Ectodermal cell (in vitro differentiated cells): ENCODE measurements at regions not wholly inside any gene's neighbourhood (a gene's known extent, or its start where the extent isn't known, plus 50 kb on each side); places are given as distances from the start of the nearest gene placed in this dataset.

Experiments used
- H3K27ac ChIP-seq: 2 replicates; pipeline ENCODE4 v1.7.0; 2013; ENCODE audit warnings: mild to moderate bottlenecking, low read depth, low read length; ENCODE audit not compliant: insufficient read depth, poor library complexity, severe bottlenecking
- H3K27me3 ChIP-seq: 2 replicates; pipeline ENCODE4 v1.7.0; 2013; ENCODE audit warnings: mild to moderate bottlenecking, low read length; ENCODE audit not compliant: insufficient read depth, control insufficient read depth, poor library complexity, severe bottlenecking
- H3K36me3 ChIP-seq: one replicate; pipeline ENCODE4 v1.7.0; 2013; ENCODE audit warnings: low read length; ENCODE audit not compliant: control insufficient read depth, insufficient read depth
- H3K4me1 ChIP-seq: one replicate; pipeline ENCODE4 v1.7.0; 2013; ENCODE audit warnings: low read length; ENCODE audit not compliant: control insufficient read depth, insufficient read depth
- H3K4me3 ChIP-seq: 2 replicates; pipeline ENCODE4 v1.7.0; 2013; ENCODE audit warnings: low read depth, low read length, control low read depth; ENCODE audit not compliant: insufficient read depth
- H3K9me3 ChIP-seq: 2 replicates; pipeline ENCODE4 v1.7.0; 2013; ENCODE audit warnings: mild to moderate bottlenecking, low read length, moderate library complexity; ENCODE audit not compliant: control insufficient read depth
- WGBS, 2 experiments: methylation state at CpG; one replicate each; pipeline ENCODE4 v1.1.7; 2013; ENCODE audit warnings: missing lambda C conversion rate in 2 of 2; 5-methylcytosine and 5-hydroxymethylcytosine counted together

DNA sequence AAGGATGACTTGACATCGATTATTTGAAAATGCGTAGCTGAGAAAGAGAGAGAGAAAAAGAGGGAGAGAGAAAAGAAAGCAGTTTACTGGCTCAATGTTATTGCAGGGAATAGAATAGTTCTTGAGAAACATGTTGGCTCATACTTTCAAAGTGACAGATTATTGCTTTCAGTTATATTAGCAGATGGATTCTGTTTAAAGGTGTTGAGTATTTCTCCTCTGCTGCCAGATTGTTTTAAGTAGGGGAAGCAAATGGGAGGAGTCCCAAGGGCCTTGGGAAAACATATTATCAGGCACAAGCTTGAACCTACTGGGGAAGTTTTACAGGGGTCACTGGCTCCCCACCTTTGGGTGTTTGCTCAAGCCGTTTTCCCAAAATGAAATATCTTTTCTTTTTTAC is 203.8 kb upstream of the SRRM4 start:
- H3K27me3 ChIP-seq = peaks cover 8% of the 10 kb centered on the region
- 93% methylated on average over 3 of the region's 3 CpGs for WGBS, 2 experiments
- no peaks in the 10 kb centered on the region for H3K36me3 ChIP-seq
- H3K27ac ChIP-seq = no peak overlapping the region
- H3K4me1 ChIP-seq = peaks cover 7% of the 10 kb centered on the region
- no peak overlapping the region for H3K4me3 ChIP-seq
- no peaks in the 10 kb centered on the region for H3K9me3 ChIP-seq

DNA sequence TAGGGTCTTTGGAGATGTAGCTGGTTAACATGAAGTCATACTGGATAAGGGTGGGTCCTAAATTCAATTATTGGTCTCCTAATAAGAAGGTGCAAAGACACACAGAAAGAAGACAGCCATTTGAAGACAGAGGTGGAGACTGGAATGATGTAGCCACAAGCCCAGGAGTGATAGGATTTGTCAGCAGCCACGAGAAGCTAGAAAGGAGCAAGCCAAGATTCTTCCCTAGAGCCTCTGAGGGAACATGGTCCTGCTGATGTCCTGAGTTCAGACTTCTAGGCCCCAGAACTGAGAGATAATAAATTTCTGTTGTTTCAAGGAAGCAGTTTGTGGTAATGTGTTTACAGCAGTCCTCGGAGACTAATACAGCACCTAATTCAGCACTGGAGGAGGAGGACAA is 203.3 kb upstream of the SRRM4 start:
- WGBS, 2 experiments = 84 to 94% methylated on average over 2 of the region's 2 CpGs
- Histone ChIP-seq H3K27me3 (peaks cover 8% of the 10 kb centered on the region), H3K27ac (no peak overlapping the region), H3K36me3 (no peaks in the 10 kb centered on the region), H3K4me1 (peaks cover 7% of the 10 kb centered on the region), H3K4me3 (no peak overlapping the region), H3K9me3 (no peaks in the 10 kb centered on the region)

DNA sequence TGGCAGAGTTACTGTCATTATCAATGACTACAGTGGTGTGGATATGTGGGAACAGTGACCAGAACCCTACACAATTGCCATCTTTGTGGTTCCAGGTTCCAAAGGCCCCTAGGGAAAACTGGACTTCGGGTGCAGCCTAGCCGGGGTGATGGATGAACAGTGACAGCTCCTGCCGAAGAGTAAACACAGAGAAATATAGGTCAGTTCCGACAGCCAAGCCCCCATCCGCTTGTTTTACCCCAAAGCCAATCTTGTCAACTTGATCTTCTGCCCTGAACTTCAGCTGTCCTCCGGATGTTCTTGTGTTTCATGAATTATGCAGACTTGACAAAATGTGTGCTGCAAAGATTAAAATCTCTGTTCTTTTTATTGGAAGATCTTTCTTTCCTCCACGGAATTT is 200.4 kb upstream of the SRRM4 start:
- Histone ChIP-seq H3K27me3 (no peaks in the 10 kb centered on the region), H3K36me3 (no peaks in the 10 kb centered on the region), H3K27ac (no peak overlapping the region), H3K4me3 (no peak overlapping the region), H3K4me1 (no peaks in the 10 kb centered on the region), H3K9me3 (no peaks in the 10 kb centered on the region)
- WGBS, 2 experiments = 77% methylated on average over 6 of the region's 7 CpGs

DNA sequence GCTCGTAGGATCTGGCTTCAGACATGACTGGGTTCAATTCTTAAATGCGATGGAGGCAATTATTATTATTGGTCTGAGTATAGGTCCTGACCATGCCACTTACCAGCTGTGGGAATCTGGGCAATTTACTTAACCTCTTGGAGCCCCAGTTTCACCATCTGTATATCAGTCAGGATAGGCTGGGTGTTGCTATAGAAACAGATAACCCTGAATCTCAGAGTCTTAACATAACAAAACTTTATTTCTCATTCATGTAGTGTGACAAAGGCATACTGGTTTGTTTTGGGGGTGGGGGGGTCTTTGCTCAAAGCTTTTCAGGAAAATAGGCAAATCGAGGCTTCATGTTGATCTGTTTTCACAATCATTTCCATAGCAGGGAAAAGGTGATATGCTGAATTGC is 199.6 kb upstream of the SRRM4 start:
- WGBS, 2 experiments = 74 to 94% methylated on average over 3 of the region's 3 CpGs
- no peaks in the 10 kb centered on the region for H3K36me3 ChIP-seq
- no peak overlapping the region for H3K27ac ChIP-seq
- no peaks in the 10 kb centered on the region for H3K27me3 ChIP-seq
- no peaks in the 10 kb centered on the region for H3K9me3 ChIP-seq
- no peaks in the 10 kb centered on the region for H3K4me1 ChIP-seq
- H3K4me3 ChIP-seq = no peak overlapping the region

DNA sequence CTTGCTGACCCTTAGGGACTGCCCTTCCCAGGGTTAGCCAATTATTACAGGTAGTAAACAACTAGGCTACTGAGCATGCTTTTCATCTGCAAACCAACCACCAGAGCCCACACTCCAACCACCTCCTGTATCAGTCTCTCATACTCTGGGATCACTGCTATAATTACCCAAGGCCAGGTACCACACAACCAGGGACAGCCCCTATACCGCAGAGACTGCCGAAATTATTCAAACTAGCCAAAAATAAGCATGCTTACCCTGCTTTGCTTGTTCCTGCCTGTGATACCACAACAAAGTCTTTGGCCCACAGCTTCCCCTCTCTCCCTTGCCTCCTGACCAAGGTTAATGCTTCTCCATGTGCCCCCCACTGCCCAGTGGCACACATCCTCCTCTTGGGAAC is 197.6 kb upstream of the SRRM4 start:
- no peaks in the 10 kb centered on the region for H3K36me3 ChIP-seq
- no peak overlapping the region for H3K4me3 ChIP-seq
- H3K27ac ChIP-seq = no peak overlapping the region
- no peaks in the 10 kb centered on the region for H3K4me1 ChIP-seq
- WGBS, 2 experiments = 94% methylated on average over 2 of the region's 2 CpGs
- H3K27me3 ChIP-seq = no peaks in the 10 kb centered on the region
- no peaks in the 10 kb centered on the region for H3K9me3 ChIP-seq

DNA sequence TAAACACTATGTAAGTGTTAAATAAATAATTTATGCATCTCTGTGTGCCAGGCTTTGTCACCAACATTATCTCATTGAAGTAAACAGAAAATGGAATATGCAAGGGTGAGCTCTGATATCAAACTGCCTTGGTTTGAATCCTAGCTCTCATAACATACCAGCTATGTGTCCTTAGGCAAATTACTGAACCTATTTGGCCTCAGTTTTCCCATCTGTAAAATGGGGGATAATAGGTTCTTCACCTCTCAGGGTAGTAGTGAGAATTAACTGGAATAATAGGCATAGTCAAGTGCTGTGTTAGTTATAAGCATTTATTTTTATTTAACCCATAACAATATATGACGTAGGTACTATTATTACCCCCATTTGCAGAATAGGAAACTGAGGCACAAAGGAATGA is 190.8 kb upstream of the SRRM4 start:
- Histone ChIP-seq H3K9me3 (no peaks in the 10 kb centered on the region), H3K4me1 (no peaks in the 10 kb centered on the region), H3K36me3 (no peaks in the 10 kb centered on the region), H3K4me3 (no peak overlapping the region), H3K27ac (no peak overlapping the region), H3K27me3 (no peaks in the 10 kb centered on the region)
- 100% methylated on average over 1 of the region's 1 CpG for WGBS, 2 experiments

DNA sequence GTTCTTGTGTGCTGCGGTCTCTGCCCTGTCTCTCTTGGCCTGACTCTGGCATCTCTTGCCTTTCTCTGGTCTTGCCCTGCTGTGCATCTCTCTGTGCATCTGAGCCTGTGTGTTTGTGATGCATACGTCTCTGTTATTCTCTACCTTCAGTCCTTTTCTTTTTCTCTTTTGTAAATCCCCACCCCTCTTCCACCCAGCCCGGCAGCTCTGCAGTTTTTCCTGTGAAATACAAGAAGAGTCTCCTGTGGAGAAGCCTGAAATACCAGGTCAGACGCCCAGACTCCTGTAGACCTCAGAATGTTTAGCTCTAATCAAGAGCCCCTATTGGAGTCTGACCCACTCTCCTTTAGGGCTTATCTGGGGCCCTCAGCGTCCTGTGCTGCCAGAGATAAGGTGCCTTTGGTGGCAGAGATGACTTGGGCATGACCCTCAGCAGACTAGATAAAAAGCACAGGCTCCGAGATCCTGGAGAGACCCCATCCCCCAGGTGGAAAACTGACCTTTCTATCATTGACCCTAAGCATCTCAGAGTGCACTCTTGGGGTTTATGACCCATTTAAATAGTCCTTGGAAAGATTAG is 167.5 kb upstream of the SRRM4 start:
- Histone ChIP-seq H3K36me3 (no peaks in the 10 kb centered on the region), H3K27me3 (no peaks in the 10 kb centered on the region), H3K27ac (no peak overlapping the region), H3K9me3 (no peaks in the 10 kb centered on the region), H3K4me3 (no peak overlapping the region), H3K4me1 (peaks cover 9% of the 10 kb centered on the region)
- whole genome bisulfite sequencing, 2 experiments = 16% methylated on average over 6 of the region's 6 CpGs

DNA sequence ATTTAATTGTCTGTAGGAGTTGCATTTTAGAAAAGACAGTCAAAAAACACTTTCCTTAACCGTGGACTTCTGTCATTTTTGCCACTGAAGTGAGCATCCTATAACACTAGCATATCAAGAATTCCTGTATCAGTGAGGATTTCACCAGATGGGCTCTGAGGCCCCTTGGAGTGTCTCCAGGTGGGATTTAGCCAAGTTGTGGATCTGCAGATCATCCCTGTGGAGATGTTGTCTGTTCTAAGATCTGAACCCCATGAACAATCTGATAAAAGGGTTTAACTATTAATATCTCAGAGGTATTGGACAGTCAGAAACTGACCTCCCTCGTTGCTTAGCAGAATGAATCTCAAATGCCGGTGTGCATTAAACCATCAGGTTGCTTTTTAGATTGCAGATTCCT is 165.0 kb upstream of the SRRM4 start:
- no peaks in the 10 kb centered on the region for H3K27me3 ChIP-seq
- H3K4me3 ChIP-seq = no peak overlapping the region
- H3K36me3 ChIP-seq = no peaks in the 10 kb centered on the region
- peaks cover 9% of the 10 kb centered on the region for H3K4me1 ChIP-seq
- 93 to 99% methylated on average over 3 of the region's 3 CpGs for WGBS, 2 experiments
- no peak overlapping the region for H3K27ac ChIP-seq
- no peaks in the 10 kb centered on the region for H3K9me3 ChIP-seq

DNA sequence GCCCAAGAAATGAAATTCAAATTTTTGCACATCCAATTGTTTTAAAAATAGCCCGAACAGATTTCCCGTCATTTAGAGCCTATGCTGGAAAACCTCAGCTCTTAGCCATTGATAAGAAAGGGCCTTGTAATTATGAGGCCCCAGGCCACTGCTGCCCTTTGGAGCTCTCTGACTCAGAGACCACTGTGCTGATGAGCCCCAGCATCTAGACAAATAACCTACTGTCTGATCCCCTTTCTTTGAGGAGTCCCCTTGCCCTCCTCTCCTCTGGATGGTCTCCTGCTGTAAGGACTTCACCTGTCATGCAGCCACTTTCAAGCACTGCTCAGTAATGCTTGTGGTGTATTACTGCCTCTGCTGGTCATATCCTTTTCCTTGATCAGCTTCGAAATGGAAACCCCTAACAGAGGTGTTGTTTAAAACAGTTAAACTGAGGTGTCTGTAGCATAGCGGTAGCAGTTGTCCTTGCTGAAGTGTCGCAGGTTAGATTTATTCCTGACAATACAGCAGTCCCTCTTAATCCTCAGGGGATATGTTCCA is 159.9 kb upstream of the SRRM4 start:
- no peak overlapping the region for H3K27ac ChIP-seq
- no peaks in the 10 kb centered on the region for H3K36me3 ChIP-seq
- H3K4me3 ChIP-seq = no peak overlapping the region
- H3K27me3 ChIP-seq = no peaks in the 10 kb centered on the region
- no peaks in the 10 kb centered on the region for H3K9me3 ChIP-seq
- no peaks in the 10 kb centered on the region for H3K4me1 ChIP-seq
- WGBS, 2 experiments = 83 to 87% methylated on average over 5 of the region's 5 CpGs

DNA sequence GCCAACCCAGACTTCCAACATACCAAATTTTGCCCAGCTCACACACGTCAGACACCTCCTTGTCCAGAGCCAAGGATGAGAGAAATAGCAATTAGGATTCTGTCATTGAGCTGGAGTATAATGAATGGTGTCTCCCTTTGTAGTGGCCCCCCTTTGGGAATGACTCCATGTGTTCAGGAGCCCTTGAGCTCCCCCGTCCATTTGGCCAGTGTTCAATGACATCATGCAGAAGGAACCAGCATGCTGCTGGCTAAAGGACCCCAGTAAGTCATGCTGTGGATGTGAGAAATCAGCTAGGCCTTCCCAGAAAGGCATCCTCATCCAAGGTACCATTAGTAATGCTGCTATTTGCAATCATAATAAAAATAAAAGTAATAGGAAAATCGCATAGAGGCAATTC is 158.8 kb upstream of the SRRM4 start:
- no peak overlapping the region for H3K27ac ChIP-seq
- no peaks in the 10 kb centered on the region for H3K36me3 ChIP-seq
- H3K27me3 ChIP-seq = no peaks in the 10 kb centered on the region
- WGBS, 2 experiments = 87 to 95% methylated on average over 3 of the region's 3 CpGs
- no peak overlapping the region for H3K4me3 ChIP-seq
- no peaks in the 10 kb centered on the region for H3K9me3 ChIP-seq
- H3K4me1 ChIP-seq = no peaks in the 10 kb centered on the region

DNA sequence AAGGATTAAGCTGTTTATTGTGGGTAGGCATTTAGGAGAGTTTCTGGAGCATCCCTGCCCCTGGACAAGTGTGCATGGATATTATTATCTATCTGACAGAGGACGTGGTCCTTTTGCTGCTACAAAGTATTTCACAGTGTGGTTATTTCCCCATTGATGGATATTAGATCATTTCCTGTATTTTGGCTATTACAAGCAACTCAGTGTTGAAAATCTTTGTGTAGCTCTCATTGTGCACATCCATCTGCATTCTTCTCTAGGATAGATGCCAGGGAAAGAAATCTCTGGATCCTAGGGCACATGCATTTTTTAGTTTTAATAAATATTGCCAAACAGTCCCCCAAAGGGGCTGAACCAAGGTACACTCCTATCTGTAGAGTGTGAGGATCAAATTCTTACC is 154.3 kb upstream of the SRRM4 start:
- WGBS, 2 experiments = 93 to 94% methylated on average over 1 of the region's 1 CpG
- H3K4me3 ChIP-seq = no peak overlapping the region
- H3K27ac ChIP-seq = no peak overlapping the region
- H3K27me3 ChIP-seq = no peaks in the 10 kb centered on the region
- no peaks in the 10 kb centered on the region for H3K36me3 ChIP-seq
- H3K9me3 ChIP-seq = no peaks in the 10 kb centered on the region
- H3K4me1 ChIP-seq = no peaks in the 10 kb centered on the region
